GM12878 (cell line): ENCODE measurements at regions not wholly inside any gene's neighbourhood (a gene's known extent, or its start where the extent isn't known, plus 50 kb on each side); places are given as distances from the start of the nearest gene placed in this dataset.

Experiments
- ATAC-seq: fragments of 200-7000 bp; cut with Tn5 transposase; 3 replicates; pipeline ENCODE4 v1.9.1; 2020; ENCODE audit warnings: mild to moderate bottlenecking, moderate library complexity
- BruUV-seq: library from RNA; stranded (reverse); fragments of 400-500 nt; replicated peaks from 2 replicates; lab custom pipeline; 2021; lab: Mats Ljungman, UMichigan
- CTCF ChIA-PET: fragments of 300-600 bp; sonication (Branson Sonifier 250); formaldehyde crosslinking; extraction: SDS; loops from one replicate; lab custom pipeline; 2021; ENCODE audit warnings: inconsistent platforms; lab: Yijun Ruan, JAX
- POLR2A ChIA-PET: fragments of 350-600 bp; formaldehyde crosslinking; extraction: SDS; loops from one replicate; lab custom pipeline; 2021; ENCODE audit warnings: inconsistent platforms; lab: Charles Lee
- RAD21 ChIA-PET: fragments of 300-600 bp; sonication (Branson Sonifier 250); formaldehyde crosslinking; loops from one replicate; lab custom pipeline; 2023; ENCODE audit warnings: antibody characterized with exemption; ENCODE audit not compliant: unreplicated experiment; lab: Charles Lee
- SMC1A ChIA-PET: fragments of 300-600 bp; sonication (Branson Sonifier 250); formaldehyde crosslinking; loops from one replicate; lab custom pipeline; 2023; ENCODE audit not compliant: unreplicated experiment, uncharacterized antibody; lab: Charles Lee
- DNase-seq: peaks from one replicate; pipeline ENCODE4 v3.0.0-alpha.2; 2011; ENCODE audit warnings: low read depth, low spot score
- FAIRE-seq: peaks from 3 replicates; lab custom pipeline; 2011; peaks lifted over from hg19 to GRCh38; lab: Jason Lieb, UNC
- H2AFZ ChIP-seq: 2 replicates; pipeline ENCODE4 v1.6.0; 2011; ENCODE audit warnings: low read depth, low read length, control low read depth; ENCODE audit not compliant: control insufficient read depth
- H3K27ac ChIP-seq: 2 replicates; pipeline ENCODE4 v1.5.1; 2011; ENCODE audit warnings: control low read depth; ENCODE audit not compliant: control insufficient read depth, insufficient read depth
- H3K27me3 ChIP-seq, 2 experiments: replicated peaks in 1 of 2; 2 replicates each; pipeline versions ENCODE4 v1.6.0 to v1.6.1; 2011; ENCODE audit warnings: low read length in 1 of 2; ENCODE audit not compliant: control insufficient read depth in 2 of 2, insufficient read depth in 2 of 2
- H3K36me3 ChIP-seq, 2 experiments: 2 replicates each; pipeline ENCODE4 v1.5.1; 2011; ENCODE audit warnings: low read length in 1 of 2; ENCODE audit not compliant: control insufficient read depth in 2 of 2, insufficient read depth in 2 of 2
- H3K4me1 ChIP-seq: 2 replicates; pipeline ENCODE4 v1.6.1; 2011; ENCODE audit warnings: mild to moderate bottlenecking, low read length, moderate library complexity, mixed read lengths; ENCODE audit not compliant: control insufficient read depth, insufficient read depth
- H3K4me2 ChIP-seq: 2 replicates; pipeline ENCODE4 v1.6.0; 2011; ENCODE audit warnings: control low read depth; ENCODE audit not compliant: control insufficient read depth, insufficient read depth
- H3K4me3 ChIP-seq: fragments of 200-600 bp; sonication (generic); 2 replicates; pipeline ENCODE4 v1.5.1; 2016
- H3K79me2 ChIP-seq: 2 replicates; pipeline ENCODE4 v1.6.0; 2011; ENCODE audit warnings: low read length; ENCODE audit not compliant: control insufficient read depth, insufficient read depth
- H3K9ac ChIP-seq: 2 replicates; pipeline ENCODE4 v1.8.0; 2011; ENCODE audit warnings: low read length, control low read depth, mixed read lengths; ENCODE audit not compliant: control insufficient read depth, insufficient read depth
- H3K9me3 ChIP-seq: replicated peaks from 3 replicates; pipeline ENCODE4 v1.5.1; 2011; ENCODE audit warnings: mild to moderate bottlenecking, low read length; ENCODE audit not compliant: control insufficient read depth, insufficient read depth
- H4K20me1 ChIP-seq: 2 replicates; pipeline ENCODE4 v1.6.0; 2011; ENCODE audit not compliant: control insufficient read depth, insufficient read depth
- BHLHE40 ChIP-seq, 2 experiments: fragments of 450-650 bp in 1 of 2; IDR thresholded peaks; 2 replicates each; pipeline ENCODE4 v1.6.1; 2011 to 2017; ENCODE audit warnings: low read depth in 2 of 2, borderline replicate concordance in 1 of 2, improper control_type of control experiment in 1 of 2, low read length in 1 of 2, mild to moderate bottlenecking in 1 of 2
- BMI1 ChIP-seq: fragments of 450-650 bp; IDR thresholded peaks from 2 replicates; pipeline ENCODE4 v1.6.1; 2016; ENCODE audit warnings: mild to moderate bottlenecking, moderate library complexity, borderline replicate concordance
- HDGF ChIP-seq: fragments of 450-650 bp; IDR thresholded peaks from 2 replicates; pipeline ENCODE4 v1.6.1; 2016; ENCODE audit warnings: antibody characterized with exemption
- IKZF2 ChIP-seq, 2 experiments: fragments of 450-650 bp; IDR thresholded peaks; 2 replicates each; pipeline ENCODE4 v1.6.1; 2017; ENCODE audit warnings: mild to moderate bottlenecking in 2 of 2, moderate library complexity in 2 of 2
- JUNB ChIP-seq: IDR thresholded peaks from 2 replicates; pipeline ENCODE4 v1.6.1; 2016; ENCODE audit warnings: antibody characterized with exemption, mild to moderate bottlenecking
- RBBP5 ChIP-seq: fragments of 200-600 bp; sonication (generic); conservative IDR thresholded peaks from 2 replicates; pipeline ENCODE4 v1.6.1; 2016
- SP1 ChIP-seq: IDR thresholded peaks from one replicate; pipeline ENCODE4 v1.6.1; 2011; ENCODE audit warnings: low read depth, low read length
- TARDBP ChIP-seq: IDR thresholded peaks from 2 replicates; pipeline ENCODE4 v1.6.1; 2016; ENCODE audit warnings: borderline replicate concordance
- USF2 ChIP-seq: IDR thresholded peaks from 2 replicates; pipeline ENCODE4 v1.6.1; 2011; ENCODE audit warnings: low read depth, low read length, improper control_type of control experiment, borderline replicate concordance
- ZNF24 ChIP-seq: fragments of 450-650 bp; IDR thresholded peaks from 2 replicates; pipeline ENCODE4 v1.6.1; 2017; ENCODE audit warnings: antibody characterized with exemption, mild to moderate bottlenecking
- WGBS: methylation state at CpG from one replicate; pipeline ENCODE4 v1.1.6; 2016; ENCODE audit warnings: low lambda C conversion rate; ENCODE audit not compliant: insufficient replicate concordance, insufficient coverage; ENCODE audit errors: missing lambda C conversion rate; 5-methylcytosine and 5-hydroxymethylcytosine counted together
- in situ Hi-C: fragments of 300-500 bp; cut with MboI; formaldehyde crosslinking; loops from 9 replicates; pipeline ENCODE4 v1.14.3; 2018; ENCODE audit warnings: mixed read lengths
- intact Hi-C: fragments of 100-400 bp; cut with micrococcal nuclease; formaldehyde crosslinking; loops from one replicate; pipeline ENCODE4 v1.14.2; 2022; ENCODE audit not compliant: unreplicated experiment
- TF ChIP-seq, protein P1 (sequence below), 3 experiments: IDR thresholded peaks in 2 of 3; conservative IDR thresholded peaks in 1 of 3; 2 replicates each; pipeline ENCODE4 v1.5.1; 2011; ENCODE audit warnings: low read depth in 3 of 3, low read length in 3 of 3, mild to moderate bottlenecking in 3 of 3, control low read depth in 2 of 3, moderate library complexity in 2 of 3, inconsistent platforms in 1 of 3, mixed read lengths in 1 of 3; ENCODE audit not compliant: control insufficient read depth in 2 of 3, insufficient read depth in 1 of 3; ENCODE audit errors: extremely low read depth in 1 of 3

DNA sequence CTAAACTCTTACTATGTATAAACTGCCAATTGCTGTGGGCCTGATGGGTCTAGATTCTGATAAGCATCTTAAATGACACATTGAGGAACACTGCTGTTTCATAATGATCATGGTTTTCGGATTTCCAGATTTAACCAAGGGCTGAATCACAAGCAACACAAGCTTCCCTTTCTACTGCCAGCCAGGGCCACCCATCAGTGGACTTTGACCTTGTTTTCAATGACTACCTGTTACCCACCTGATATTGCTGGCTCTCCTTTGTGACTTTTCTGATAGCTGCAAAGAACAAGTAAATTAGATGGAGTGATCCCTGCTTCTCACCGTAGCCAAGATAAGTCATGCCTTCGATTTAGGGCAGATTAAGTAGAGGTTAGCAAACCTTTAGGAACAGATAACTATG is 259.0 kb downstream of the PAX3 start (continued):
- TF ChIP-seq BMI1 (no peak), HDGF (no peak), USF2 (no peak), SP1 (no peak), IKZF2 (IDR thresholded peaks at IDR 0.05) (no peak), BHLHE40 (IDR thresholded peaks at IDR 0.05; ENCODE audit: borderline replicate concordance in 1 of 2, low read depth in 2 of 2, low read length in 1 of 2) (no peak), TARDBP (no peak), ZNF24 (no peak), RBBP5 (no peak)

DNA sequence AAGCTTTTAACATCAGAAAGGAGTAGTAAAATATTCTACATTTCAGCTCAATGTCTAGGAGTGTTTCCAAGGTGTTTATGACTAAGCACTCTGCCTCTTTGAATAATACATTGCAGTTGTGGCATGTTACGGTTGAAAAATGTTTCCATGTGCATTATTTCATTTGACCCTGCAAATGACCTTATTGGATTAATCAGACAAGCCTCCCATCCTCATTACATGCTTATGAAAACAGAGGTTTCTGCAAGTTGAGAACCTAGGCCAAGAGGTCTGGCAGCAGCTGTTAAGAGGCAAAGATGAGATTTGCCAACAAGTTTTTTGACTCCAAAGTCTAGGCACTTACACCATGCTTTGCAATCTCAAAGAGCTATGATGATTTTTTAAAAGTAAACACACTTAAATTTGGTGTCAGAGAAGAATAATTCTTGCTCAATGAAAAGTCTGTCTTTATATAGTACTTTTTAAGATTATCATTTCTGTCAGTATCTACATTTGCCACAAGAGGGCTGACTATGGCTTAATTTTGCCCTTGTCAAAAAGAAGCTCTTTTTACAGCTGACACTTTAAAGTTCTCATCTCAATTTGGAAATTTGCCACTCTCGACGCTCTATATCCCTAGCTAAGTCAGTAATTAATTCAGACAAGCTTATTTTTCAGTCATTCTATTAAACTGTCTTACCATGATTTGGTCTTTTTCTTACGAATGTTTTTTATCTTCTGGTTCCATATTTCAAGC is 260.6 kb downstream of the PAX3 start:
- CTCF ChIA-PET, result interaction anchor here (0.6 to 1.5 kb wide), 12 partner anchors 10 to 652 kb away, joined by 3 to 9 read pairs (median 4); no protein-coding TSS in a partner anchor
- Histone ChIP-seq H3K36me3 (no peaks in the 10 kb centered on the region), H3K27ac (no peak overlapping the region), H3K79me2 (no peaks in the 10 kb centered on the region), H3K4me1 (no peaks in the 10 kb centered on the region)
- peak; percentile 27 for FAIRE-seq
- BruUV-seq, result no TSS peak
- TF ChIP-seq JUNB, result no peak
- TF ChIP-seq, protein P1, sequence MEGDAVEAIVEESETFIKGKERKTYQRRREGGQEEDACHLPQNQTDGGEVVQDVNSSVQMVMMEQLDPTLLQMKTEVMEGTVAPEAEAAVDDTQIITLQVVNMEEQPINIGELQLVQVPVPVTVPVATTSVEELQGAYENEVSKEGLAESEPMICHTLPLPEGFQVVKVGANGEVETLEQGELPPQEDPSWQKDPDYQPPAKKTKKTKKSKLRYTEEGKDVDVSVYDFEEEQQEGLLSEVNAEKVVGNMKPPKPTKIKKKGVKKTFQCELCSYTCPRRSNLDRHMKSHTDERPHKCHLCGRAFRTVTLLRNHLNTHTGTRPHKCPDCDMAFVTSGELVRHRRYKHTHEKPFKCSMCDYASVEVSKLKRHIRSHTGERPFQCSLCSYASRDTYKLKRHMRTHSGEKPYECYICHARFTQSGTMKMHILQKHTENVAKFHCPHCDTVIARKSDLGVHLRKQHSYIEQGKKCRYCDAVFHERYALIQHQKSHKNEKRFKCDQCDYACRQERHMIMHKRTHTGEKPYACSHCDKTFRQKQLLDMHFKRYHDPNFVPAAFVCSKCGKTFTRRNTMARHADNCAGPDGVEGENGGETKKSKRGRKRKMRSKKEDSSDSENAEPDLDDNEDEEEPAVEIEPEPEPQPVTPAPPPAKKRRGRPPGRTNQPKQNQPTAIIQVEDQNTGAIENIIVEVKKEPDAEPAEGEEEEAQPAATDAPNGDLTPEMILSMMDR (IDR thresholded peaks at IDR 0.05 in 2 of 3, conservative IDR thresholded peaks at IDR 0.05 in 1 of 3; ENCODE audit: control insufficient read depth in 2 of 3, extremely low read depth in 1 of 3, insufficient read depth in 1 of 3, low read depth in 3 of 3, low read length in 3 of 3), result peak; percentile 14 to 27 (median 18); a peak in 2 of 6 replicates
- TF ChIP-seq, all 136 proteins: peak for 1
- Histone ChIP-seq H2AFZ (no peak overlapping the region), H3K4me3 (no peak overlapping the region), H3K9me3 (no peaks in the 10 kb centered on the region), H3K27me3 (no peaks in the 10 kb centered on the region), H4K20me1 (no peaks in the 10 kb centered on the region), H3K9ac (no peak overlapping the region), H3K4me2 (no peak overlapping the region)
- RAD21 ChIA-PET, result no interaction called here
- SMC1A ChIA-PET, result interaction anchor here (0.7 to 1.9 kb wide), 4 partner anchors 14 to 576 kb away, joined by 3 to 7 read pairs (median 4); no protein-coding TSS in a partner anchor
- DNase-seq, result no peak
- ATAC-seq, result no peak
- 15% methylated on average over 4 of the region's 4 CpGs for WGBS
- intact Hi-C loops, result no loop called here
- POLR2A ChIA-PET, result no interaction called here
- in situ Hi-C loops, result no loop called here
